GM12872 (cell line): ENCODE measurements at regions not wholly inside any gene's neighbourhood (a gene's known extent, or its start where the extent isn't known, plus 50 kb on each side); places are given as distances from the start of the nearest gene placed in this dataset.

ENCODE experiments used
- TF ChIP-seq, protein P1 (sequence below): IDR thresholded peaks from 3 replicates; pipeline ENCODE4 v1.5.1; 2011; ENCODE audit warnings: low read depth, mild to moderate bottlenecking, low read length, moderate library complexity; ENCODE audit not compliant: insufficient read depth

DNA sequence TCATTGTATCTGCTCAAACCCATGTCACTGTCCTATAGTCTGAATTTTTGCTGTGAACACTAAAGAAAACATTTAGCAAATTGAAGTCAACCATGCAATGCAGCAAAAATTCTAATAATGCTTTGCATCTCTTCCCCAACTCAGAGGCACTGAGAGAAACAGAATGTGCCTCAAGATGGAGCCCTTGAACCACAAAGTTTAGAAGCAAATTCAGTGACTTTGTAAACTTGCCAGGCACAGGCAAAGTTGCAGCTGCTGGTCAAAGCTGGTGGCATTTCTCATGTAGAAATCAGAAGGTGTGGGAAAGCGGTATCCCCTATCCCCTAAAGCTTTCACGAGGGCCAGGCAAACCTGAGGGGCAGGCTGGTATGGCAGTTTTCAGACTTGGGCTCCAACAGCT, 121.7 kb upstream of the DIPK2B start:
- TF ChIP-seq, protein P1, sequence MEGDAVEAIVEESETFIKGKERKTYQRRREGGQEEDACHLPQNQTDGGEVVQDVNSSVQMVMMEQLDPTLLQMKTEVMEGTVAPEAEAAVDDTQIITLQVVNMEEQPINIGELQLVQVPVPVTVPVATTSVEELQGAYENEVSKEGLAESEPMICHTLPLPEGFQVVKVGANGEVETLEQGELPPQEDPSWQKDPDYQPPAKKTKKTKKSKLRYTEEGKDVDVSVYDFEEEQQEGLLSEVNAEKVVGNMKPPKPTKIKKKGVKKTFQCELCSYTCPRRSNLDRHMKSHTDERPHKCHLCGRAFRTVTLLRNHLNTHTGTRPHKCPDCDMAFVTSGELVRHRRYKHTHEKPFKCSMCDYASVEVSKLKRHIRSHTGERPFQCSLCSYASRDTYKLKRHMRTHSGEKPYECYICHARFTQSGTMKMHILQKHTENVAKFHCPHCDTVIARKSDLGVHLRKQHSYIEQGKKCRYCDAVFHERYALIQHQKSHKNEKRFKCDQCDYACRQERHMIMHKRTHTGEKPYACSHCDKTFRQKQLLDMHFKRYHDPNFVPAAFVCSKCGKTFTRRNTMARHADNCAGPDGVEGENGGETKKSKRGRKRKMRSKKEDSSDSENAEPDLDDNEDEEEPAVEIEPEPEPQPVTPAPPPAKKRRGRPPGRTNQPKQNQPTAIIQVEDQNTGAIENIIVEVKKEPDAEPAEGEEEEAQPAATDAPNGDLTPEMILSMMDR = no peak

DNA sequence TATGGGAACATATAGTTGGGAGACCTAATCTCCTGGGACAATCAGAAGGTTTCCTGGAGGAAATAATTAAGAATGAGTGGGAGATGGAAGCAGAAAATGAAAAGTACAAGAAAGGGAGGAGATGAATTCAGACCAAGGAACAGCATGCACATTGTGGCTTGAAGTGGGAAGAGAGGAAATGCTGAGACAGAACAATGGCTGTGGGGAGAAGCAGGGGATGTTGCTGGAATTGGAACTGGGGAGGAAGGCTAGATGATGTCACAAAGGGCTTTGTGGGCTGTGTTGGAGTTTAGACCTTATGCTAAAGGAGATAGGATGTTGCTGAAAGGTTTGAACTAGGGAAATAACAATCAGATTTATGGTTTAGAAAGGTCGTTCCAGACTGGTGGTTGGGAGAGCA, 119.5 kb upstream of the DIPK2B start:
- TF ChIP-seq, protein P1 = no peak

DNA sequence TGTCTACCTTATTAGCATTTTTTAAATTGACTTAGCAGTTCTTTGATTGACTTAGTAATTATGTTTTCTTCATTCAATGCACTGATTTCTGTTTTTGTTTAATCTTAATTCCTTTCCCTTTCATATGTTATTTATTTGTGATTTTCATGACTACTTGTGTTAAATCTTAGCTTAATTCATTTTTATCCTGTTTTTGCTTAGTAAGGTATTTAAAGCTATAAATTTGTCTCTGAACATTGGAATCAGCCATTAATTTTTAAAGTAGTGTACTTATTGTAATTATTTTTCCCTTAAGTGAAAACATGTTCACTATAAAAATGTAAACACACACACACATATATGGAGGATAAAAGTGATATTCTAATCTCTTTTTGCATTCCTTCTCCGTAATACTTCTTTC, 109.1 kb upstream of the DIPK2B start:
- TF ChIP-seq, protein P1 = no peak

DNA sequence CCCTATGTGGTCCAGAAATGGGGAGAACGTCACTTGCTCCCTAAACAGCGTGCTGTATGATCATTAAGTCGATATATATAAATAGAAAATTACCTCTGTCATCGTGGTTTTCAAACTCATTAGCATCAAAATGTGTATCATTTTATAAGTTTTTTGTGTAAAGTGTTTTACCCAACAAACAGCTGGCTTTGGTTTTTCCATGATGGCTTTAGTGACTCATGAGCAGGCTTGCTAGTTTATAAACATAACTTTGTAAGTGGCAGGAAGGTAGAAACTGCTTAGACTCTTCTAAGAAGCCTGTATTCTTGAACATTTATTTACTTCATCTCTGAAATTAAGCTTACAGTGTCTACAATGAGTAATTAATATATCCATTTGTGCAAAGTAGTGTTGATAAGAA, 108.4 kb upstream of the DIPK2B start:
- TF ChIP-seq, protein P1 = no peak

DNA sequence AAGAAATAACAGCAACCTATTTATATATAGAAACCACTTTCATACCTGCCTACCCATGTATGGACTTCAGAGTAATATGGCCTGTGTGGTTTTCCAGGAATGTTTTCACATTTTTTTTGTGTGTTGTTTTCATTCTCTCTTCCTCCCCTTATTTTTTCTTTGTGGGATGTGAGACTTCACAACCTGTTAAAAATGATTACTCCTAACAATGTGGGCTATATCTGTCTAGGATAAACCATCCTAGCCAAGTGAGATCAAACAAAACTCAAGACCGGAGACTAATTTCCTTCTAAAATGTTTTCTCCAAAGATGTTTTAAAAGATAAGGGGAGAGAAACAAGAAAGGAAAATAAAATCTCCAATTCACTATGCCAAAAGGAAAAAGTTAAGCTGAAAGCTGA, 106.1 kb upstream of the DIPK2B start:
- TF ChIP-seq, protein P1 = no peak

DNA sequence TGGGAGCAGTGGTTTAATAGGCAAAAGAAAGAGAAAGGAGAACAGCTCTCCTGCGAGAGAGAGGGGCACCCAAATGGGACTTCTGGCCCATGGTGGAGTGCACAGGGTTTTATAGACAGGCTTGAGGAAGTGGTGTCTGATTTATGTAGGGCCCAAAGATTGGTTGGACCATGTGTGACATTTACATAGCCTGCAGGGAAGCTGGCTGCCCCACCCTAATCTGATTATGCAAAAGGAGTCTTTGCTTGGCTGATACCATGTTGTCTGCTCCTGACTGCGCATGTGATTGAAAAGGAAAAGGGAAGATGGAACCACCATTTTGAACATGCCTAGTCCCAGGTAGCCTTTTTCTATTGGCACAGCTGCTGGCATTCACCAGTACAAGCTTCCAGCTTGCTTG, 100.0 kb upstream of the DIPK2B start:
- TF ChIP-seq, protein P1 = no peak

DNA sequence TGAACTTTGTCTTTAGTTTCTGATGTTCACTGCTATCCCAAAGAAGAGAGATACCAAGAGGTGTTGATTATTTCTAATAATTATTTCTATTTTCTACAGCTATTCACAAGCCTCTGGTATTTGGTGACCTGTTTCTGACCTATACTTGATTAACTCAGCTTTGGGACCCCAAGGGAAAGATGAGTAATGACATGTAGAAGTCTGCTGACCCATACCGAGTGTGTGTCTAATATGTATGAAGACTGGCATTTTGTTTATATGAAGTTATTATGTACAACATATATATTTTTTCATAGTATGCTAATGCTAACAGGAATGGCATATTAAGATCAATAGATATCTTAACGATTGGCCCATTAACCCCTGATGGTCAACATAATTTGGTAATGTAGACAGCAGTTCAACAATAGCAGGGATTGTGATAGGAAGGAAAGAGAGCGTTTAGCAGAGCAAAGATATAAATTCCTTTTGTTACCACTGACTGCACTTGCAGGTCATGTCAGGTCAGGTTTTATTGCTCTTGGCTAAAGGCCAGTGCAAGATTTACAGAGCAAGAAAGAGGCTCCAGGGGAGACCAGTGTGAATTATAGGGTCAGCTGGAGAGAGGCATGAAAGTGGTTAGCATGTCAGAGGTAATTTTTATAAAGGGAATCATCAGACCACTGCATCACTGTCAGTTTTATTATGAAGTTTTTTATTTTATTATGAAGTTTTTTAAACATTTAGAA, 94.7 kb upstream of the DIPK2B start:
- TF ChIP-seq, protein P1 = no peak
